ENCODE measurements at regions not wholly inside any gene's neighbourhood (a gene's known extent, or its start where the extent isn't known, plus 50 kb on each side); places are given as distances from the start of the nearest gene placed in this dataset.

- TF ChIP-seq ADNP (CRISPR knock-in tag; IDR thresholded peaks at IDR 0.05) (no peak), ZFP36 (IDR thresholded peaks at IDR 0.05; ENCODE audit: borderline replicate concordance, low read depth, low read length, partially characterized antibody) (no peak), ZNF318 (CRISPR knock-in tag; IDR thresholded peaks at IDR 0.05) (no peak), ZNF775 (CRISPR knock-in tag; IDR thresholded peaks at IDR 0.05; ENCODE audit: borderline replicate concordance) (no peak), ATF2 (CRISPR knock-in tag; IDR thresholded peaks at IDR 0.05) (no peak)
These were observed 1511.4 kb downstream of the ADGRL3 start (continued) for GRCh38 chr4:62711575-62711974.

All from HepG2 (cell line).